GM12878 (cell line): ENCODE measurements at regions not wholly inside any gene's neighbourhood (a gene's known extent, or its start where the extent isn't known, plus 50 kb on each side); places are given as distances from the start of the nearest gene placed in this dataset.

ENCODE experiments used
- DPF2 ChIP-seq: fragments of 450-650 bp; IDR thresholded peaks from 2 replicates; pipeline ENCODE4 v1.6.1; 2017; ENCODE audit warnings: mild to moderate bottlenecking
- HDAC6 ChIP-seq: fragments of 200-600 bp; sonication (generic); IDR thresholded peaks from one replicate; pipeline ENCODE4 v1.8.0; 2017; ENCODE audit warnings: antibody characterized with exemption; ENCODE audit not compliant: unreplicated experiment
- PAX8 ChIP-seq: fragments of 450-650 bp; IDR thresholded peaks from 2 replicates; pipeline ENCODE4 v1.6.1; 2017; ENCODE audit warnings: mild to moderate bottlenecking, moderate library complexity
- SRF ChIP-seq, 2 experiments: IDR thresholded peaks; 2 replicates each; pipeline ENCODE4 v1.6.1; 2011; ENCODE audit warnings: low read depth in 2 of 2, low read length in 2 of 2, mild to moderate bottlenecking in 1 of 2, moderate library complexity in 1 of 2
- TF ChIP-seq, protein P1 (sequence below): fragments of 450-650 bp; formaldehyde crosslinking; IDR thresholded peaks from 2 replicates; pipeline ENCODE4 v1.4.0; 2020; ENCODE audit warnings: mild to moderate bottlenecking, moderate library complexity
- TF ChIP-seq, protein P2 (sequence below): fragments of 450-650 bp; IDR thresholded peaks from 2 replicates; pipeline ENCODE4 v1.6.1; 2017; ENCODE audit warnings: low read depth, mild to moderate bottlenecking, moderate library complexity
- TF ChIP-seq, protein P3 (sequence below): fragments of 450-650 bp; IDR thresholded peaks from 2 replicates; pipeline ENCODE4 v1.6.1; 2018; ENCODE audit warnings: mild to moderate bottlenecking, low read depth, moderate library complexity; ENCODE audit not compliant: partially characterized antibody

DNA sequence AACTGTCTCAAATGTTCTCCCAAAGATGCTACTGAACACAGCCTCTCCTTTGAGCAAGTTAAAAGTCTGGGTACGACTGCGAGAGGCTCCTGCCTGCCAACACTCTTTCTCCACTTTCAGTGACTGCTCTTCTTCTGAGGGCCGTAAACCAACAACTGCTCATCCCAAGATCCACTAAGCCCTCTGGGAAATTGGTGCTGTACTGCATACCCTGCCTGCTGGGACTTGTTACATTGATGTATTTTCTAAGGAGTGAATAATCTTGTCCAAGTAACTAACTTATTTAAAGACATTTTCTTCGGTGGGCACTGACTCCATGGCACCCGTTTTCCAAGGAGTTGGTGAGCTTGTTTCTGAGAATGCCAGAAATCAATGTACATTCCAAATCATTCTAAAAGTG is 87.2 kb downstream of the ZNF280B start (continued):
- TF ChIP-seq, protein P1, sequence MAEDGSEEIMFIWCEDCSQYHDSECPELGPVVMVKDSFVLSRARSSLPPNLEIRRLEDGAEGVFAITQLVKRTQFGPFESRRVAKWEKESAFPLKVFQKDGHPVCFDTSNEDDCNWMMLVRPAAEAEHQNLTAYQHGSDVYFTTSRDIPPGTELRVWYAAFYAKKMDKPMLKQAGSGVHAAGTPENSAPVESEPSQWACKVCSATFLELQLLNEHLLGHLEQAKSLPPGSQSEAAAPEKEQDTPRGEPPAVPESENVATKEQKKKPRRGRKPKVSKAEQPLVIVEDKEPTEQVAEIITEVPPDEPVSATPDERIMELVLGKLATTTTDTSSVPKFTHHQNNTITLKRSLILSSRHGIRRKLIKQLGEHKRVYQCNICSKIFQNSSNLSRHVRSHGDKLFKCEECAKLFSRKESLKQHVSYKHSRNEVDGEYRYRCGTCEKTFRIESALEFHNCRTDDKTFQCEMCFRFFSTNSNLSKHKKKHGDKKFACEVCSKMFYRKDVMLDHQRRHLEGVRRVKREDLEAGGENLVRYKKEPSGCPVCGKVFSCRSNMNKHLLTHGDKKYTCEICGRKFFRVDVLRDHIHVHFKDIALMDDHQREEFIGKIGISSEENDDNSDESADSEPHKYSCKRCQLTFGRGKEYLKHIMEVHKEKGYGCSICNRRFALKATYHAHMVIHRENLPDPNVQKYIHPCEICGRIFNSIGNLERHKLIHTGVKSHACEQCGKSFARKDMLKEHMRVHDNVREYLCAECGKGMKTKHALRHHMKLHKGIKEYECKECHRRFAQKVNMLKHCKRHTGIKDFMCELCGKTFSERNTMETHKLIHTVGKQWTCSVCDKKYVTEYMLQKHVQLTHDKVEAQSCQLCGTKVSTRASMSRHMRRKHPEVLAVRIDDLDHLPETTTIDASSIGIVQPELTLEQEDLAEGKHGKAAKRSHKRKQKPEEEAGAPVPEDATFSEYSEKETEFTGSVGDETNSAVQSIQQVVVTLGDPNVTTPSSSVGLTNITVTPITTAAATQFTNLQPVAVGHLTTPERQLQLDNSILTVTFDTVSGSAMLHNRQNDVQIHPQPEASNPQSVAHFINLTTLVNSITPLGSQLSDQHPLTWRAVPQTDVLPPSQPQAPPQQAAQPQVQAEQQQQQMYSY (CRISPR knock-in tag): no peak
- TF ChIP-seq, protein P2, sequence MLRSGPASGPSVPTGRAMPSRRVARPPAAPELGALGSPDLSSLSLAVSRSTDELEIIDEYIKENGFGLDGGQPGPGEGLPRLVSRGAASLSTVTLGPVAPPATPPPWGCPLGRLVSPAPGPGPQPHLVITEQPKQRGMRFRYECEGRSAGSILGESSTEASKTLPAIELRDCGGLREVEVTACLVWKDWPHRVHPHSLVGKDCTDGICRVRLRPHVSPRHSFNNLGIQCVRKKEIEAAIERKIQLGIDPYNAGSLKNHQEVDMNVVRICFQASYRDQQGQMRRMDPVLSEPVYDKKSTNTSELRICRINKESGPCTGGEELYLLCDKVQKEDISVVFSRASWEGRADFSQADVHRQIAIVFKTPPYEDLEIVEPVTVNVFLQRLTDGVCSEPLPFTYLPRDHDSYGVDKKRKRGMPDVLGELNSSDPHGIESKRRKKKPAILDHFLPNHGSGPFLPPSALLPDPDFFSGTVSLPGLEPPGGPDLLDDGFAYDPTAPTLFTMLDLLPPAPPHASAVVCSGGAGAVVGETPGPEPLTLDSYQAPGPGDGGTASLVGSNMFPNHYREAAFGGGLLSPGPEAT: no peak
- TF ChIP-seq, protein P3, sequence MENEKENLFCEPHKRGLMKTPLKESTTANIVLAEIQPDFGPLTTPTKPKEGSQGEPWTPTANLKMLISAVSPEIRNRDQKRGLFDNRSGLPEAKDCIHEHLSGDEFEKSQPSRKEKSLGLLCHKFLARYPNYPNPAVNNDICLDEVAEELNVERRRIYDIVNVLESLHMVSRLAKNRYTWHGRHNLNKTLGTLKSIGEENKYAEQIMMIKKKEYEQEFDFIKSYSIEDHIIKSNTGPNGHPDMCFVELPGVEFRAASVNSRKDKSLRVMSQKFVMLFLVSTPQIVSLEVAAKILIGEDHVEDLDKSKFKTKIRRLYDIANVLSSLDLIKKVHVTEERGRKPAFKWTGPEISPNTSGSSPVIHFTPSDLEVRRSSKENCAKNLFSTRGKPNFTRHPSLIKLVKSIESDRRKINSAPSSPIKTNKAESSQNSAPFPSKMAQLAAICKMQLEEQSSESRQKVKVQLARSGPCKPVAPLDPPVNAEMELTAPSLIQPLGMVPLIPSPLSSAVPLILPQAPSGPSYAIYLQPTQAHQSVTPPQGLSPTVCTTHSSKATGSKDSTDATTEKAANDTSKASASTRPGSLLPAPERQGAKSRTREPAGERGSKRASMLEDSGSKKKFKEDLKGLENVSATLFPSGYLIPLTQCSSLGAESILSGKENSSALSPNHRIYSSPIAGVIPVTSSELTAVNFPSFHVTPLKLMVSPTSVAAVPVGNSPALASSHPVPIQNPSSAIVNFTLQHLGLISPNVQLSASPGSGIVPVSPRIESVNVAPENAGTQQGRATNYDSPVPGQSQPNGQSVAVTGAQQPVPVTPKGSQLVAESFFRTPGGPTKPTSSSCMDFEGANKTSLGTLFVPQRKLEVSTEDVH: no peak
- TF ChIP-seq PAX8: no peak
- TF ChIP-seq HDAC6: no peak
- TF ChIP-seq SRF (IDR thresholded peaks at IDR 0.05; ENCODE audit: low read depth in 2 of 2, low read length in 2 of 2): no peak
- no peak for TF ChIP-seq DPF2
